ENCODE measurements at regions not wholly inside any gene's neighbourhood (a gene's known extent, or its start where the extent isn't known, plus 50 kb on each side); places are given as distances from the start of the nearest gene placed in this dataset.

DNA sequence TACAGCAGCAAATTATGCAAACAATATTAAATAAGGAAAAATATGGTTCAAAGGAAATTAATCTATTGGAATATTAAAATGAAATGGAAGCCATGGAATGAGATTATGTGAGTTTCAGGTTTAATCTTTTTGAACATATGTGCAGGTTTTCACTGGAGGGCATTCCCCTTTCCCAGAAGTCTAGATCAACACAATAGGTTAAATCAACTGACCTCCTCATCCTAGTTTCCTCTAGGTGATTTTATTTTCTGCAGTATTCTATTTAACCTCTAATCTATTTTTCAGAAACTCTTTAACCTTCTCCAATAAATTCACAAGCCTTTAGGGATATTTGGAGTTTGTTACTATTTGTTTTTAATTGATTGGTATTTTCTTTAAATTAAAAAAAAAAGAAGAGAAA is 2657.6 kb upstream of the PCDH20 start:
- no peak overlapping the region; the same call in 1 of the 2 replicates for H3K4me3 ChIP-seq (ENCODE audit: low read depth, low read length)
- DNase-seq (ENCODE audit: low read depth): no peak
- no peak for TF ChIP-seq CTCF (IDR thresholded peaks at IDR 0.05; ENCODE audit: insufficient read depth, low read depth, low read length, missing control alignments)

DNA sequence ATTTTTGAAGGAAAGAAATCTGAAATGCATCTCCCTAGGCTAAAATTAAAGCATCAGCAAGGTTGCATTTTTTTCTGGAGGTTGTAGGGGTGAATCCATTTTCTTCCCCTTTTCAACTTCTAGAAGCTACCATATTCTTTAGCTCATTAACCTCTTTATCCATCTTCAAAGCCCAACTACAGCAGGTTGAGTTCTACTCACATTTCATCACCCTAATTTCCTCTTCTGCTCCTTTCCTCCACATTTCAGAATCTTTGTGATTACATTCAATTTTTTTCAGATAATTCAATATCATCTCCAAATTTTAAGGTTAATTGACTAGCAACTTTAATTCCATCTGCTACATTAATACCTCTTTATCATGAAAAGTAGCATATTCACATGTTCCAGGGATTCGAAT is 2655.7 kb upstream of the PCDH20 start:
- TF ChIP-seq CTCF (IDR thresholded peaks at IDR 0.05; ENCODE audit: insufficient read depth, low read depth, low read length, missing control alignments): no peak
- no peak overlapping the region for H3K4me3 ChIP-seq (ENCODE audit: low read depth, low read length)
- DNase-seq (ENCODE audit: low read depth): no peak

DNA sequence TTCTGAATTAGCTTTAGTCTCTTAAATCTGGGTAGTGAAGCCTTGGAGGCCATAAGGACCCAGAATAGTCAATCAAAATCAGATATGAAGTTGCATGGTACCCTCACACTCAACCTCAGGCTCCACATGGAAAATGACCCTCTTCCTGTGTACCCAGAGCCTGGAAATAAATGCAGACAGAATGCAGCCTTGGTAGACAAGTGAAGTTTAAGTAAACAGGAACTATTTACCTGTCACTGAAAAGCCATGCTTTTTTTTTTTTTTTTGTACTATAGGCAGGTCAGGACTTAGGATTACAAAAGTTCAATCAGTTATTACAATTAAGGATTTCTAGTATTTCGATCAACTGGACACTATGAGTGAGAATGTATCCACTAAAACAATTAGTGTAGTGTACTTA is 2654.2 kb upstream of the PCDH20 start:
- no peak overlapping the region for H3K4me3 ChIP-seq (ENCODE audit: low read depth, low read length)
- DNase-seq (ENCODE audit: low read depth): no peak
- no peak for TF ChIP-seq CTCF (IDR thresholded peaks at IDR 0.05; ENCODE audit: insufficient read depth, low read depth, low read length, missing control alignments)

GRCh38 chr13:64066711-64067110 is 2651.1 kb upstream of the PCDH20 start:
- no peak overlapping the region for H3K4me3 ChIP-seq (ENCODE audit: low read depth, low read length)
- DNase-seq (ENCODE audit: low read depth): no peak
- no peak for TF ChIP-seq CTCF (IDR thresholded peaks at IDR 0.05; ENCODE audit: insufficient read depth, low read depth, low read length, missing control alignments)

DNA sequence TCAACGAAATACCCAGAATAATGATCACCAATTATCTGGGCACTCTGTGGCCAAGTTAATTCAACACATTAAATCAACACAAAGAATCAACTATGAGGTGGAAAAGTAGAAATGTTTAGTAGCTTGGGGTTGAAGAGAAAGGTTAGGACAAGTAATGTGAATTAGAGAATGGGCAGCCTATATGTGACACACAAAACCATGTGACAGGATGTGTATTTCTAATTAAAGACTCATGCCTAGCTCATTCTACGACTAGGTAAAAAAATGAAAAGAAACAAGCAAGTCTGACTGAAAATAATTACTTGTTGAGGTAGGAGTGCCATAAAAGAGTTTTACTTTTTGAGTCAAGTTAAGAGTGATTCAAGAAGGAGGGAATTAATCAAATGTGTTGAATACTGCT is 2646.0 kb upstream of the PCDH20 start:
- no peak overlapping the region for H3K4me3 ChIP-seq (ENCODE audit: low read depth, low read length)
- no peak for DNase-seq (ENCODE audit: low read depth)
- TF ChIP-seq CTCF (IDR thresholded peaks at IDR 0.05; ENCODE audit: insufficient read depth, low read depth, low read length, missing control alignments): no peak

DNA sequence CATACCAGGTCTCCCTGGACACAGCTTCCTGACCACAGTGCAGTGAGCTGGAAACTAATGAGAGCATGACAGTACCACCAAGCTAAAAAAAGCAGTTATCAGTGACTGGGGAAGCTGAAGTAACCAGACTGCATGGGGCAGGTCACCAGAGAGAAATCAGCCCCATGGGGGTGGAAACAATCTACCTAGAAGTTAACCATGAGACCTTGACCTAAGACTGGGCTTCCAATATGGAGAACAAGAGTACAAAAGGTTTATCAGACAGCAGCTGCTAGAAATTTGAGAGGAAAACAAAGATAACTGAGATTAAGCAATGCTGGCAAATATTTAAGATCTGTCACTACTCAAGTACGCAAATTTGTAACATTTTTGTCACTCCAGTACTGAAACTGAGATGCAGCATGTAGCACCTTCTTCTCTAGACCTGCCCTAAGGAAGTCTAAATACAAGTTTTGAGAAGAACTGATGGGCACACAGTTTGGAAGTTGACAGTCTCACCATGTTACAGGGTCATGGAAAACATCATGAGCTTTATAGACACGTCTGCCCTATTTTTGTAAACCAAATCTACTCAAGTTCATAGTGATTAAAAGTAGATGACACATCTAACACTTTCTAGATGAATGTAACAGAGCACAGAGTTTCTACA is 2641.8 kb upstream of the PCDH20 start:
- TF ChIP-seq CTCF (IDR thresholded peaks at IDR 0.05; ENCODE audit: insufficient read depth, low read depth, low read length, missing control alignments): no peak
- no peak for DNase-seq (ENCODE audit: low read depth)
- no peak overlapping the region for H3K4me3 ChIP-seq (ENCODE audit: low read depth, low read length)

DNA sequence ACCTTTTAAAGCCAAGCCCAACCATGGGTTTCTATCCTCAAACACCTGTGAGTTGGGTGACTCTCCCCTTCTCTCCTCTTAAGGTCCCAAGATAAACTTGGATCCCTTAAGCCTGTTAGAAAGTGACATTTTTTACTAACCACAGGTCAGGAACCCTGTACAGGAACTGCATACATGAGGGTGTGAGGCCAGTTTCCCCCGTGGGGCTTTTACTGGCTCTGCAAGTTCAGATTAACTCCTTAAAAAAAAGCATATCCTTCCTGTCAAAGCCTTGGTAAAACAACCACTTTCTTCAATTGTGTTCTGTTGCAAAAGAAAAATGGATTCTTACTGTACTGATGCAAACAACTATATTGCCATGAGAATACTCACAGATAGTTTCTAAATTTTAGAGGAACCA is 2638.7 kb upstream of the PCDH20 start:
- TF ChIP-seq CTCF (IDR thresholded peaks at IDR 0.05; ENCODE audit: insufficient read depth, low read depth, low read length, missing control alignments): no peak
- no peak overlapping the region for H3K4me3 ChIP-seq (ENCODE audit: low read depth, low read length)
- DNase-seq (ENCODE audit: low read depth): no peak
